SKM-1 treated with dmso at 0.1 percent for 144 hours (cell line): ENCODE measurements at regions not wholly inside any gene's neighbourhood (a gene's known extent, or its start where the extent isn't known, plus 50 kb on each side); places are given as distances from the start of the nearest gene placed in this dataset.

Source experiments
- DNase-seq: peaks from one replicate; lab custom pipeline; 2025; ENCODE audit not compliant: unreplicated experiment; lab: John Stamatoyannopoulos, UW

- DNase-seq: no peak
Observed at GRCh38 chr2:14540015-14540414, 92.5 kb upstream of the LRATD1 start.

GRCh38 chr2:14543284-14543683 lies 89.2 kb upstream of the LRATD1 start:
- no peak for DNase-seq

- DNase-seq: no peak
Observed at GRCh38 chr2:14544247-14544646, 88.3 kb upstream of the LRATD1 start.

GRCh38 chr2:14547830-14548229 lies 84.7 kb upstream of the LRATD1 start:
- no peak for DNase-seq

GRCh38 chr2:14550658-14551057 lies 81.9 kb upstream of the LRATD1 start:
- DNase-seq: no peak

GRCh38 chr2:14551069-14551468 lies 81.4 kb upstream of the LRATD1 start:
- DNase-seq: no peak

GRCh38 chr2:14552286-14552685 lies 80.2 kb upstream of the LRATD1 start:
- DNase-seq: no peak

GRCh38 chr2:14552818-14553217 lies 79.7 kb upstream of the LRATD1 start:
- no peak for DNase-seq

GRCh38 chr2:14554849-14555545 lies 77.5 kb upstream of the LRATD1 start:
- no peak for DNase-seq

- DNase-seq: no peak
Observed at GRCh38 chr2:14557111-14557510, 75.4 kb upstream of the LRATD1 start.

GRCh38 chr2:14557916-14558315 lies 74.6 kb upstream of the LRATD1 start:
- no peak for DNase-seq

GRCh38 chr2:14558335-14558919 lies 74.1 kb upstream of the LRATD1 start:
- peak; percentile 49 for DNase-seq

- DNase-seq: no peak
Observed at GRCh38 chr2:14560716-14561115, 71.8 kb upstream of the LRATD1 start.

GRCh38 chr2:14563324-14563723 lies 69.2 kb upstream of the LRATD1 start:
- DNase-seq: no peak

- DNase-seq: no peak
Observed at GRCh38 chr2:14565666-14566065, 66.9 kb upstream of the LRATD1 start.

GRCh38 chr2:14567561-14567960 lies 65.0 kb upstream of the LRATD1 start:
- no peak for DNase-seq

- DNase-seq: no peak
Observed at GRCh38 chr2:14569294-14569693, 63.2 kb upstream of the LRATD1 start.

GRCh38 chr2:14572633-14573032 lies 59.9 kb upstream of the LRATD1 start:
- no peak for DNase-seq

GRCh38 chr2:14577843-14578242 lies 54.7 kb upstream of the LRATD1 start:
- DNase-seq: no peak
